ENCODE measurements at regions not wholly inside any gene's neighbourhood (a gene's known extent, or its start where the extent isn't known, plus 50 kb on each side); places are given as distances from the start of the nearest gene placed in this dataset.

- DNase-seq (ENCODE audit: low read depth), result no peak
Measured at GRCh38 chr18:78601349-78601748, 378.3 kb upstream of the SALL3 start.

GRCh38 chr18:78601923-78602322 is 377.7 kb upstream of the SALL3 start:
- DNase-seq (ENCODE audit: low read depth), result no peak

- no peak for DNase-seq (ENCODE audit: low read depth)
Measured at GRCh38 chr18:78602430-78602829, 377.2 kb upstream of the SALL3 start.

GRCh38 chr18:78603102-78603983 is 376.3 kb upstream of the SALL3 start:
- DNase-seq (ENCODE audit: low read depth), result no peak

- DNase-seq (ENCODE audit: low read depth), result no peak
Measured at GRCh38 chr18:78605255-78605654, 374.4 kb upstream of the SALL3 start.

GRCh38 chr18:78607221-78607620 is 372.4 kb upstream of the SALL3 start:
- no peak for DNase-seq (ENCODE audit: low read depth)

GRCh38 chr18:78607784-78608183 is 371.8 kb upstream of the SALL3 start:
- DNase-seq (ENCODE audit: low read depth), result no peak

- no peak for DNase-seq (ENCODE audit: low read depth)
Measured at GRCh38 chr18:78610179-78610578, 369.4 kb upstream of the SALL3 start.

- DNase-seq (ENCODE audit: low read depth), result no peak
Measured at GRCh38 chr18:78611201-78611800, 368.3 kb upstream of the SALL3 start.

GRCh38 chr18:78611869-78612268 is 367.7 kb upstream of the SALL3 start:
- no peak for DNase-seq (ENCODE audit: low read depth)

GRCh38 chr18:78612318-78612717 is 367.3 kb upstream of the SALL3 start:
- no peak for DNase-seq (ENCODE audit: low read depth)

GRCh38 chr18:78612801-78613200 is 366.8 kb upstream of the SALL3 start:
- no peak for DNase-seq (ENCODE audit: low read depth)

- no peak for DNase-seq (ENCODE audit: low read depth)
Measured at GRCh38 chr18:78618726-78619125, 360.9 kb upstream of the SALL3 start.

- DNase-seq (ENCODE audit: low read depth), result no peak
Measured at GRCh38 chr18:78619854-78620253, 359.8 kb upstream of the SALL3 start.

- DNase-seq (ENCODE audit: low read depth), result no peak
Measured at GRCh38 chr18:78620326-78620725, 359.3 kb upstream of the SALL3 start.

- no peak for DNase-seq (ENCODE audit: low read depth)
Measured at GRCh38 chr18:78621141-78621755, 358.4 kb upstream of the SALL3 start.

GRCh38 chr18:78622251-78622906 is 357.2 kb upstream of the SALL3 start:
- DNase-seq (ENCODE audit: low read depth), result no peak

- DNase-seq (ENCODE audit: low read depth), result no peak
Measured at GRCh38 chr18:78622907-78623541, 356.6 kb upstream of the SALL3 start.

- no peak for DNase-seq (ENCODE audit: low read depth)
Measured at GRCh38 chr18:78624646-78625279, 354.9 kb upstream of the SALL3 start.

GRCh38 chr18:78625847-78626246 is 353.8 kb upstream of the SALL3 start:
- DNase-seq (ENCODE audit: low read depth), result no peak

GRCh38 chr18:78627551-78628346 is 351.9 kb upstream of the SALL3 start:
- DNase-seq (ENCODE audit: low read depth), result no peak

Measured in amniotic epithelial cell (primary cell).